Neuronal stem cell (in vitro differentiated cells): ENCODE measurements at regions not wholly inside any gene's neighbourhood (a gene's known extent, or its start where the extent isn't known, plus 50 kb on each side); places are given as distances from the start of the nearest gene placed in this dataset.

Source experiments
- DNase-seq: peaks from one replicate; pipeline ENCODE4 v3.0.0-alpha.2; 2013; ENCODE audit warnings: low spot score
- H2AFZ ChIP-seq: one replicate; pipeline ENCODE4 v1.6.1; 2013; ENCODE audit warnings: mild to moderate bottlenecking, low read length, inconsistent platforms
- H2AK5ac ChIP-seq: 2 replicates; pipeline ENCODE4 v1.6.1; 2013; ENCODE audit warnings: low read depth, mild to moderate bottlenecking, inconsistent platforms, low read length, moderate library complexity, mixed read lengths
- H2BK120ac ChIP-seq: 2 replicates; pipeline ENCODE4 v1.6.1; 2013; ENCODE audit warnings: low read depth, mild to moderate bottlenecking, inconsistent platforms, low read length, moderate library complexity, mixed read lengths
- H2BK12ac ChIP-seq: one replicate; pipeline ENCODE4 v1.6.1; 2013; ENCODE audit warnings: low read length, inconsistent platforms
- H2BK15ac ChIP-seq: 2 replicates; pipeline ENCODE4 v1.6.1; 2013; ENCODE audit warnings: mild to moderate bottlenecking, low read length, inconsistent platforms, mixed read lengths
- H2BK5ac ChIP-seq: one replicate; pipeline ENCODE4 v1.6.1; 2013; ENCODE audit warnings: inconsistent platforms, mild to moderate bottlenecking, low read length, moderate library complexity
- H3K14ac ChIP-seq: one replicate; pipeline ENCODE4 v1.6.1; 2013; ENCODE audit warnings: low read length, inconsistent platforms
- H3K18ac ChIP-seq: 2 replicates; pipeline ENCODE4 v1.6.1; 2013; ENCODE audit warnings: low read length, inconsistent platforms
- H3K23ac ChIP-seq: 2 replicates; pipeline ENCODE4 v1.6.1; 2013; ENCODE audit warnings: low read depth, mild to moderate bottlenecking, mixed read lengths, low read length, inconsistent platforms; ENCODE audit not compliant: poor library complexity
- H3K27ac ChIP-seq: replicated peaks from 3 replicates; pipeline ENCODE4 v1.5.1; 2013; ENCODE audit warnings: low read length, inconsistent platforms
- H3K27me3 ChIP-seq, 3 experiments: 2 replicates each; pipeline ENCODE4 v1.6.1; 2013; ENCODE audit warnings: low read length in 3 of 3, mild to moderate bottlenecking in 2 of 3, inconsistent platforms in 1 of 3, low read depth in 1 of 3, mixed read lengths in 1 of 3, moderate library complexity in 1 of 3; ENCODE audit not compliant: control insufficient read depth in 3 of 3, insufficient read depth in 3 of 3
- H3K36me3 ChIP-seq, 2 donors: replicated peaks in 1 of 2; 2 replicates each; pipeline ENCODE4 v1.6.1; 2013; ENCODE audit warnings: low read length in 2 of 2; ENCODE audit not compliant: control insufficient read depth in 2 of 2, insufficient read depth in 2 of 2
- H3K4ac ChIP-seq: 2 replicates; pipeline ENCODE4 v1.6.1; 2013; ENCODE audit warnings: inconsistent platforms, mild to moderate bottlenecking, low read length, moderate library complexity
- H3K4me1 ChIP-seq, 2 donors: 1 replicate in 1 of 2; 2 replicates in 1 of 2; pipeline ENCODE4 v1.6.1; 2013; ENCODE audit warnings: low read length in 2 of 2, low read depth in 1 of 2; ENCODE audit not compliant: control insufficient read depth in 2 of 2, insufficient read depth in 1 of 2
- H3K4me2 ChIP-seq: one replicate; pipeline ENCODE4 v1.6.1; 2013; ENCODE audit warnings: mild to moderate bottlenecking, low read length, inconsistent platforms; ENCODE audit not compliant: insufficient read depth, poor library complexity, severe bottlenecking
- H3K4me3 ChIP-seq, 2 donors: 2 replicates each; pipeline ENCODE4 v1.5.1; 2013; ENCODE audit warnings: low read length in 2 of 2, mild to moderate bottlenecking in 2 of 2, inconsistent platforms in 1 of 2, moderate library complexity in 1 of 2
- H3K79me1 ChIP-seq: one replicate; pipeline ENCODE4 v1.6.1; 2013; ENCODE audit warnings: low read depth, mild to moderate bottlenecking, inconsistent platforms, low read length, moderate library complexity
- H3K9ac ChIP-seq: one replicate; pipeline ENCODE4 v1.6.1; 2013; ENCODE audit warnings: mild to moderate bottlenecking, low read depth, low read length, inconsistent platforms; ENCODE audit not compliant: poor library complexity
- H3K9me3 ChIP-seq, 2 donors: replicated peaks in 1 of 2; 2 replicates each; pipeline versions ENCODE3 to v1.6.1; 2013; ENCODE audit warnings: low read length in 2 of 2, mild to moderate bottlenecking in 2 of 2, inconsistent platforms in 1 of 2, low read depth in 1 of 2, mixed read lengths in 1 of 2, moderate library complexity in 1 of 2; ENCODE audit not compliant: control insufficient read depth in 2 of 2, insufficient read depth in 1 of 2
- H4K8ac ChIP-seq: one replicate; pipeline ENCODE4 v1.6.1; 2013; ENCODE audit warnings: low read depth, mild to moderate bottlenecking, inconsistent platforms, low read length, moderate library complexity
- H4K91ac ChIP-seq: one replicate; pipeline ENCODE4 v1.6.1; 2013; ENCODE audit warnings: low read length, low read depth, mild to moderate bottlenecking, inconsistent platforms; ENCODE audit not compliant: poor library complexity
- WGBS, 2 donors: extraction: QIAGEN DNeasy Blood & Tissue Kit; methylation state at CpG; one replicate each; pipeline ENCODE4 v1.1.7; 2013; ENCODE audit warnings: missing lambda C conversion rate in 2 of 2, mixed read lengths in 1 of 2; ENCODE audit not compliant: insufficient read length in 2 of 2, insufficient replicate concordance in 1 of 2; ENCODE audit errors: extremely low coverage in 2 of 2; 5-methylcytosine and 5-hydroxymethylcytosine counted together

DNA sequence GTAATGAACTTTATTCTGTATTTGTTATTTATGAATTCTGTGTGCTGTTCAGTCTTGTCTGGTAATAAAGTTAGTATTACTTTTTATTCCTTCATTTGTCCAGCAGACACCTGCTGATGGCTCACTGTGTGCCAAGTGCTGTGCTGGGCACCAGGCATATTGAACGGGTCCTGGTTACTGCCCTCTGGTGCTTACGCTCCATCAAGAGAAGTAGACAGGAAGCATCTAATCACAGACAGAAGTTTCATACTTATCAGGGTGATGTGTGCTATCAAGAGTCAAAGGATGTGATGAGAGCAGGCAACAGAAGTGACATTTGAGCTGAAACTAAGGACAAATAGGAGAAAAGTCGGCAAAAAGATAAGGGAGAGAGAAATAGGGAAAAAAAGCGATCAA is 153.1 kb downstream of the FGF1 start:
- Histone ChIP-seq H3K4me1 (no peaks in the 10 kb centered on the region), H2BK120ac (no peak overlapping the region), H3K4me2 (no peak overlapping the region), H3K4me3 (no peak overlapping the region), H4K91ac (no peak overlapping the region), H3K79me1 (no peaks in the 10 kb centered on the region), H2BK5ac (no peak overlapping the region), H3K4ac (no peak overlapping the region), H3K14ac (no peak overlapping the region), H3K27ac (no peak overlapping the region), H2BK12ac (no peak overlapping the region), H3K9ac (no peak overlapping the region), H3K18ac (no peak overlapping the region), H2BK15ac (no peak overlapping the region), H2AK5ac (no peak overlapping the region), H3K36me3 (no peaks in the 10 kb centered on the region), H3K27me3 (no peaks in the 10 kb centered on the region), H3K23ac (no peak overlapping the region), H3K9me3 (peaks cover 4 to 15% of the 10 kb centered on the region in 2 donors), H4K8ac (no peak overlapping the region), H2AFZ (no peak overlapping the region)
- DNase-seq: no peak
- no CpG with 5 or more reads among the region's 4 CpGs for WGBS, 2 donors

DNA sequence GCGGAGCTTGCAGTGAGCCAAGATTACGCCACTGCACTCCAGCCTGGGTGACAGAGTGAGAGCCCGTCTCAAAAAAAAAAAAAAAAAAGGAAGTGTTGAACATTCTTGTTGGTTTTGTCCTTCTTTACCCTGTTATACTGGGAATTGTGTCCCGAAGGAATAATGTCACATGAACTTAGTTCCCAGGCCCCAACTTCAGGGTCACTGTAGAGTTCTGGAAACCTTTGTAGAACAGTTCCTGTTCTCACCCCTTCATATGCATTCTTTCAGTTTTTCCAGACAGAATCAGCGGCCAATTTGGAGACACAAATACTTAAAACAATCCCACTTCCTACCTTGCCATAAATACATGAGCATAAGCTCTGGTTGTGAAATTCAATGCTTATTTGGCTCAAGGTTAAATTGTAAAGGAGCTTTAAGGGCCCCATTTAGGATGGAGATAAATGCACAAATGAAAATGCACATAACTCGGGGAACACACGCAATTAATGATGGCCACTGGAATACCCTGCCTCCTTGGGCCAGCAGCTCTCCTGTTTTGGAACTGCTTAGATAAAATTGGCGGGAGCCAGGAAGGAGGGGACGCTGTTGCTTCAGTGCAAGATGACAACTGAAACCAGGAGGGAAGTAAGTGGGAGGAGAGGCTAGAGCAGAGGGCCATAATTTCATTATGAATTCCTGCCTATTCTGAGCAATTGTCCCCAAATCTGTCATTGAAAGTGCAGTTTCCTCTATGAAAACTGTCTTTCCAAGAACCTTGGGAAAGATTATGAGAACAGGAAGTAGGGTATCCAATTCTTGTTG is 153.7 kb downstream of the FGF1 start:
- Histone ChIP-seq H3K36me3 (no peaks in the 10 kb centered on the region), H3K9me3 (peaks cover 4 to 15% of the 10 kb centered on the region in 2 donors), H3K14ac (no peak overlapping the region), H3K4me3 (no peak overlapping the region), H2AFZ (no peak overlapping the region), H2AK5ac (no peak overlapping the region), H3K4ac (no peak overlapping the region), H3K27me3 (no peaks in the 10 kb centered on the region), H4K8ac (no peak overlapping the region), H2BK5ac (no peak overlapping the region), H3K23ac (no peak overlapping the region), H3K4me2 (no peak overlapping the region), H3K18ac (no peak overlapping the region), H2BK120ac (no peak overlapping the region), H3K9ac (no peak overlapping the region), H4K91ac (no peak overlapping the region), H2BK12ac (no peak overlapping the region), H3K27ac (no peak overlapping the region), H2BK15ac (no peak overlapping the region), H3K79me1 (no peaks in the 10 kb centered on the region), H3K4me1 (no peaks in the 10 kb centered on the region)
- DNase-seq: no peak
- no CpG with 5 or more reads among the region's 9 CpGs for WGBS, 2 donors

DNA sequence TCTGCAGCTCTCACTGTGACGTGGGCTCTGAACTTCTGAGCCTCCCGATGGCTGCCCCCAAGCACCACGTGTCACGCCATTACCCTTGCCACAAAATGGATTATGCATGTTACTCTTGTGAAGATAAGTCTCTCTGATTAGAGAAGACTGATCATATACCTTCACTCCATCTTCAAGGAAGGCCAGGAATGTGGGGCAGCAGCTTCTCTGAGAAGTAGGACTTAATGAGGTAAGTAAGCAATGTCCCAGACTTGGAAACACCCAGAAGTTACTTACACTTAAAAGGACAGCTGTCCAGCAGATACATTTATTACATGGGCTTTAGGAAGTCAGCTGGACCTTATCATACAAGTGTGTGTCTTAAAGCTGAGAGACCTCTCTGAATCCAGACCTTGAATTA is 155.0 kb downstream of the FGF1 start:
- Histone ChIP-seq H2AFZ (no peak overlapping the region), H3K4me2 (no peak overlapping the region), H3K36me3 (no peaks in the 10 kb centered on the region), H2BK12ac (no peak overlapping the region), H3K18ac (no peak overlapping the region), H3K27ac (no peak overlapping the region), H3K23ac (no peak overlapping the region), H2BK15ac (no peak overlapping the region), H3K4ac (no peak overlapping the region), H3K4me3 (no peak overlapping the region), H2BK5ac (no peak overlapping the region), H4K91ac (no peak overlapping the region), H3K4me1 (no peaks in the 10 kb centered on the region), H3K14ac (no peak overlapping the region), H3K9ac (no peak overlapping the region), H3K9me3 (peaks cover 2 to 15% of the 10 kb centered on the region in 2 donors), H3K79me1 (no peaks in the 10 kb centered on the region), H2BK120ac (no peak overlapping the region), H4K8ac (no peak overlapping the region), H2AK5ac (no peak overlapping the region), H3K27me3 (no peaks in the 10 kb centered on the region)
- WGBS, 2 donors: no CpG with 5 or more reads among the region's 4 CpGs
- no peak for DNase-seq

GRCh38 chr5:142529626-142530278 is 156.1 kb downstream of the FGF1 start:
- Histone ChIP-seq H3K9ac (no peak overlapping the region), H2BK15ac (no peak overlapping the region), H4K91ac (no peak overlapping the region), H2AK5ac (no peak overlapping the region), H3K79me1 (no peaks in the 10 kb centered on the region), H4K8ac (no peak overlapping the region), H3K18ac (no peak overlapping the region), H3K4me3 (no peak overlapping the region), H2BK5ac (no peak overlapping the region), H3K36me3 (no peaks in the 10 kb centered on the region), H3K4me1 (no peaks in the 10 kb centered on the region), H3K27ac (no peak overlapping the region), H3K4me2 (no peak overlapping the region), H2AFZ (no peak overlapping the region), H3K14ac (no peak overlapping the region), H3K9me3 (peaks cover 2 to 9% of the 10 kb centered on the region in 2 donors), H2BK12ac (no peak overlapping the region), H3K4ac (no peak overlapping the region), H3K23ac (no peak overlapping the region), H2BK120ac (no peak overlapping the region), H3K27me3 (no peaks in the 10 kb centered on the region)
- no CpG with 5 or more reads among the region's 4 CpGs for WGBS, 2 donors
- DNase-seq: no peak
